MM.1S (cell line): ENCODE measurements at regions not wholly inside any gene's neighbourhood (a gene's known extent, or its start where the extent isn't known, plus 50 kb on each side); places are given as distances from the start of the nearest gene placed in this dataset.

ENCODE experiments used
- CTCF ChIP-seq: fragments of 300-600 bp; sonication (generic); IDR thresholded peaks from 2 replicates; pipeline ENCODE4 v1.5.1; 2016; ENCODE audit warnings: antibody characterized with exemption, low read length, mixed read lengths
- EZH2phosphoT487 ChIP-seq: fragments of 300-600 bp; sonication (generic); IDR thresholded peaks from 2 replicates; pipeline ENCODE4 v1.6.1; 2018; ENCODE audit warnings: antibody characterized with exemption, low read length

GRCh38 chr15:91535856-91536500 is 317.5 kb upstream of the SLCO3A1 start:
- no peak for TF ChIP-seq EZH2phosphoT487
- TF ChIP-seq CTCF = no peak
